Pancreas (tissue), 10 donors: ENCODE measurements at regions not wholly inside any gene's neighbourhood (a gene's known extent, or its start where the extent isn't known, plus 50 kb on each side); places are given as distances from the start of the nearest gene placed in this dataset.

Experiments used
- ATAC-seq, 4 donors: fragments of 200-7000 bp; cut with Tn5 transposase; one replicate each; pipeline versions ENCODE4 v1.8.0 to v1.9.1; 2020; ENCODE audit warnings: mild to moderate bottlenecking in 4 of 4, moderate library complexity in 4 of 4
- DNase-seq, 6 donors: peaks; one replicate each; pipeline ENCODE4 v3.0.0-alpha.2; 2020
- FAIRE-seq: peaks from 2 replicates; lab custom pipeline; 2012; peaks lifted over from hg19 to GRCh38; lab: Jason Lieb, UNC
- H3K27ac ChIP-seq, 4 donors: fragments of 200-600 bp; sonication (generic); 1 replicate in 3 of 4; 2 replicates in 1 of 4; pipeline versions ENCODE4 v1.5.0 to v1.8.0; 2020
- H3K27me3 ChIP-seq, 4 donors: fragments of 200-600 bp; one replicate each; pipeline ENCODE4 v1.8.0; 2021
- H3K36me3 ChIP-seq, 3 donors: fragments of 200-600 bp; sonication (generic) in 1 of 3; one replicate each; pipeline versions ENCODE4 v1.5.0 to v1.8.0; 2020 to 2021
- H3K4me1 ChIP-seq, 3 donors: fragments of 200-600 bp; one replicate each; pipeline ENCODE4 v1.8.0; 2021
- H3K4me3 ChIP-seq, 4 donors: fragments of 200-600 bp; sonication (generic) in 2 of 4; one replicate each; pipeline versions ENCODE4 v1.5.0 to v1.8.0; 2020 to 2021
- H3K9me3 ChIP-seq, 4 donors: fragments of 200-600 bp; one replicate each; pipeline ENCODE4 v1.8.0; 2021
- CTCF ChIP-seq, 4 donors: fragments of 200-600 bp; sonication (generic) in 3 of 4; IDR thresholded peaks; one replicate each; pipeline versions ENCODE4 v1.5.0 to v1.8.0; 2021; ENCODE audit warnings: antibody characterized with exemption in 4 of 4
- WGBS, 2 donors: extraction: QIAGEN DNeasy Blood & Tissue Kit; methylation state at CpG; one replicate each; pipeline ENCODE4 v1.1.7; 2013; 5-methylcytosine and 5-hydroxymethylcytosine counted together
- intact Hi-C, 3 donors: fragments of 100-400 bp; cut with DNase I; formaldehyde crosslinking; loops; one replicate each; pipeline versions ENCODE4 v1.11.1 to v1.14.2; 2022
- donor health status: healthy with polysubstance abuse.
- donor health status: DM: no; HTN: no; CAD: no; lungs with moderate emphysema.
- donor health status: DM: no; HTN: no; CAD: no.
- donor health status: control.
- donor health status: control.
- donor health status: Bipolar disorder and iron deficiency.
- donor health status: DM: yes; HTN: yes; CAD: no.
- donor health status: DM: no; HTN: no; CAD: no.
- donor health status: DM: no; HTN: no; CAD: no.
- donor health status: DM: yes; HTN: yes; CAD: no.

- H3K27me3 ChIP-seq, result no peaks in the 10 kb centered on the region
- 40 to 68% methylated on average over 1 of the region's 1 CpG for WGBS, 2 donors
- no peak overlapping the region for H3K27ac ChIP-seq
- FAIRE-seq (no peak), ATAC-seq (no peak), DNase-seq (no peak)
- no peaks in the 10 kb centered on the region for H3K4me1 ChIP-seq
- no peaks in the 10 kb centered on the region for H3K9me3 ChIP-seq
- H3K36me3 ChIP-seq, result no peaks in the 10 kb centered on the region
- intact Hi-C loops, result no loop called here
- H3K4me3 ChIP-seq, result no peak overlapping the region
- TF ChIP-seq CTCF (IDR thresholded peaks at IDR 0.05), result no peak
Measured at GRCh38 chr18:78692105-78692504, 287.5 kb upstream of the SALL3 start.

GRCh38 chr18:78693429-78693828 lies 286.2 kb upstream of the SALL3 start:
- Histone ChIP-seq H3K4me1 (no peaks in the 10 kb centered on the region), H3K9me3 (no peaks in the 10 kb centered on the region), H3K36me3 (no peaks in the 10 kb centered on the region), H3K27ac (no peak overlapping the region), H3K27me3 (no peaks in the 10 kb centered on the region), H3K4me3 (no peak overlapping the region)
- no peak for TF ChIP-seq CTCF (IDR thresholded peaks at IDR 0.05)
- no peak for ATAC-seq
- FAIRE-seq, result no peak
- DNase-seq, result no peak
- intact Hi-C loops, result no loop called here
- WGBS, 2 donors, result 70 to 83% methylated on average over 7 of the region's 7 CpGs

- DNase-seq, result no peak
- Histone ChIP-seq H3K27me3 (no peaks in the 10 kb centered on the region), H3K9me3 (no peaks in the 10 kb centered on the region), H3K4me1 (no peaks in the 10 kb centered on the region), H3K27ac (no peak overlapping the region), H3K4me3 (no peak overlapping the region), H3K36me3 (no peaks in the 10 kb centered on the region)
- intact Hi-C loops, result no loop called here
- ATAC-seq, result no peak
- 67 to 76% methylated on average over 21 of the region's 21 CpGs for WGBS, 2 donors
- no peak for TF ChIP-seq CTCF (IDR thresholded peaks at IDR 0.05)
- FAIRE-seq, result no peak
Measured at GRCh38 chr18:78696698-78697435, 282.8 kb upstream of the SALL3 start.

- whole genome bisulfite sequencing, 2 donors, result 74 to 85% methylated on average over 10 of the region's 10 CpGs
- no peak for FAIRE-seq
- Histone ChIP-seq H3K9me3 (no peaks in the 10 kb centered on the region), H3K27me3 (no peaks in the 10 kb centered on the region), H3K4me3 (no peak overlapping the region), H3K4me1 (no peaks in the 10 kb centered on the region), H3K27ac (no peak overlapping the region), H3K36me3 (no peaks in the 10 kb centered on the region)
- intact Hi-C loops, result no loop called here
- TF ChIP-seq CTCF (IDR thresholded peaks at IDR 0.05), result no peak
- ATAC-seq, result no peak
- no peak for DNase-seq
Measured at GRCh38 chr18:78697446-78697845, 282.2 kb upstream of the SALL3 start.

- ATAC-seq, result no peak
- intact Hi-C loops, result no loop called here
- H3K9me3 ChIP-seq, result no peaks in the 10 kb centered on the region
- H3K4me3 ChIP-seq, result no peak overlapping the region
- no peak for TF ChIP-seq CTCF (IDR thresholded peaks at IDR 0.05)
- H3K27me3 ChIP-seq, result peaks cover 0 to 8% (median 0%) of the 10 kb centered on the region in 4 donors
- H3K27ac ChIP-seq, result no peak overlapping the region
- H3K4me1 ChIP-seq, result no peaks in the 10 kb centered on the region
- no peak for DNase-seq
- H3K36me3 ChIP-seq, result no peaks in the 10 kb centered on the region
- 66 to 77% methylated on average over 5 of the region's 5 CpGs for WGBS, 2 donors
- no peak for FAIRE-seq
Measured at GRCh38 chr18:78698914-78699313, 280.7 kb upstream of the SALL3 start.
